ENCODE measurements at regions not wholly inside any gene's neighbourhood (a gene's known extent, or its start where the extent isn't known, plus 50 kb on each side); places are given as distances from the start of the nearest gene placed in this dataset.

GRCh38 chr11:111137846-111138245, 107.7 kb upstream of the POU2AF2 start:
- no peak for DNase-seq

- DNase-seq = no peak
These were observed 109.6 kb upstream of the POU2AF2 start for GRCh38 chr11:111135778-111136570.

GRCh38 chr11:111135101-111135500, 110.4 kb upstream of the POU2AF2 start:
- DNase-seq = no peak

- DNase-seq = no peak
These were observed 117.3 kb upstream of the POU2AF2 start for GRCh38 chr11:111128076-111128870.

- no peak for DNase-seq
These were observed 120.8 kb upstream of the POU2AF2 start for GRCh38 chr11:111124724-111125123.

- no peak for DNase-seq
These were observed 121.8 kb upstream of the POU2AF2 start for GRCh38 chr11:111123463-111124398.

GRCh38 chr11:111120696-111121302, 124.7 kb upstream of the POU2AF2 start:
- no peak for DNase-seq

GRCh38 chr11:111120161-111120560, 125.4 kb upstream of the POU2AF2 start:
- DNase-seq = no peak

GRCh38 chr11:111119751-111120150, 125.8 kb upstream of the POU2AF2 start:
- DNase-seq = no peak

GRCh38 chr11:111115890-111116289, 129.6 kb upstream of the POU2AF2 start:
- DNase-seq = no peak

- no peak for DNase-seq
These were observed 131.4 kb upstream of the POU2AF2 start for GRCh38 chr11:111114091-111114490.

- no peak for DNase-seq
These were observed 132.9 kb upstream of the POU2AF2 start for GRCh38 chr11:111112614-111113013.

- DNase-seq = no peak
These were observed 138.0 kb upstream of the POU2AF2 start for GRCh38 chr11:111107501-111107900.

- no peak for DNase-seq
These were observed 138.9 kb upstream of the POU2AF2 start for GRCh38 chr11:111106641-111107040.

GRCh38 chr11:111105566-111105965, 140.0 kb upstream of the POU2AF2 start:
- no peak for DNase-seq

GRCh38 chr11:111104185-111104584, 141.3 kb upstream of the POU2AF2 start:
- DNase-seq = no peak

GRCh38 chr11:111101881-111102280, 143.6 kb upstream of the POU2AF2 start:
- no peak for DNase-seq

- DNase-seq = no peak
These were observed 146.4 kb upstream of the POU2AF2 start for GRCh38 chr11:111099028-111099713.

- no peak for DNase-seq
These were observed 147.4 kb upstream of the POU2AF2 start for GRCh38 chr11:111098091-111098490.

GRCh38 chr11:111097191-111097590, 148.3 kb upstream of the POU2AF2 start:
- DNase-seq = no peak

- no peak for DNase-seq
These were observed 150.2 kb upstream of the POU2AF2 start for GRCh38 chr11:111095327-111095726.

GRCh38 chr11:111093061-111093460, 152.5 kb upstream of the POU2AF2 start:
- DNase-seq = no peak

Data from stimulated activated naive CD4-positive, alpha-beta T cell (primary cell).